ENCODE measurements at regions not wholly inside any gene's neighbourhood (a gene's known extent, or its start where the extent isn't known, plus 50 kb on each side); places are given as distances from the start of the nearest gene placed in this dataset.

- DNase-seq = no peak
Measured at GRCh38 chr9:20191228-20191840, 402.5 kb upstream of the SLC24A2 start.

- DNase-seq = no peak
Measured at GRCh38 chr9:20189871-20190270, 401.0 kb upstream of the SLC24A2 start.

- no peak for DNase-seq
Measured at GRCh38 chr9:20188616-20189369, 400.0 kb upstream of the SLC24A2 start.

- no peak for DNase-seq
Measured at GRCh38 chr9:20187318-20187717, 398.5 kb upstream of the SLC24A2 start.

- DNase-seq = no peak
Measured at GRCh38 chr9:20186823-20187222, 398.0 kb upstream of the SLC24A2 start.

- DNase-seq = no peak
Measured at GRCh38 chr9:20186231-20186630, 397.4 kb upstream of the SLC24A2 start.

- no peak for DNase-seq
Measured at GRCh38 chr9:20184541-20184940, 395.7 kb upstream of the SLC24A2 start.

GRCh38 chr9:20178679-20179078 is 389.8 kb upstream of the SLC24A2 start:
- no peak for DNase-seq

- DNase-seq = no peak
Measured at GRCh38 chr9:20178197-20178596, 389.4 kb upstream of the SLC24A2 start.

GRCh38 chr9:20170122-20170521 is 381.3 kb upstream of the SLC24A2 start:
- no peak for DNase-seq

- no peak for DNase-seq
Measured at GRCh38 chr9:20152151-20152725, 363.4 kb upstream of the SLC24A2 start.

GRCh38 chr9:20148416-20148815 is 359.6 kb upstream of the SLC24A2 start:
- no peak for DNase-seq

- no peak for DNase-seq
Measured at GRCh38 chr9:20144197-20144596, 355.4 kb upstream of the SLC24A2 start.

- no peak for DNase-seq
Measured at GRCh38 chr9:20139763-20140290, 351.0 kb upstream of the SLC24A2 start.

- DNase-seq = no peak
Measured at GRCh38 chr9:20138841-20139240, 350.0 kb upstream of the SLC24A2 start.

- no peak for DNase-seq
Measured at GRCh38 chr9:20138116-20138515, 349.3 kb upstream of the SLC24A2 start.

- no peak for DNase-seq
Measured at GRCh38 chr9:20137425-20137824, 348.6 kb upstream of the SLC24A2 start.

- DNase-seq = no peak
Measured at GRCh38 chr9:20135119-20135697, 346.4 kb upstream of the SLC24A2 start.

GRCh38 chr9:20125727-20126126 is 336.9 kb upstream of the SLC24A2 start:
- DNase-seq = no peak

- no peak for DNase-seq
Measured at GRCh38 chr9:20119566-20119965, 330.7 kb upstream of the SLC24A2 start.

- DNase-seq = no peak
Measured at GRCh38 chr9:20117986-20118385, 329.1 kb upstream of the SLC24A2 start.

GRCh38 chr9:20117482-20117881 is 328.6 kb upstream of the SLC24A2 start:
- no peak for DNase-seq

GRCh38 chr9:20114974-20115373 is 326.1 kb upstream of the SLC24A2 start:
- DNase-seq = no peak
